Spinal cord (tissue), 9 donors: ENCODE measurements at regions not wholly inside any gene's neighbourhood (a gene's known extent, or its start where the extent isn't known, plus 50 kb on each side); places are given as distances from the start of the nearest gene placed in this dataset.

ENCODE experiments used
- DNase-seq, 6 donors: peaks; one replicate each; pipeline versions ENCODE4 v3.0.0 to v3.0.0-alpha.2; 2013 to 2015; ENCODE audit warnings: low spot score in 6 of 6, low read depth in 4 of 6
- H3K27ac ChIP-seq: one replicate; pipeline ENCODE4 v1.5.1; 2013; ENCODE audit warnings: low read depth, low read length, control low read depth
- H3K27me3 ChIP-seq: one replicate; pipeline ENCODE4 v1.6.1; 2013; ENCODE audit warnings: low read length; ENCODE audit not compliant: control insufficient read depth, insufficient read depth
- H3K36me3 ChIP-seq: one replicate; pipeline ENCODE4 v1.6.1; 2013; ENCODE audit warnings: low read length; ENCODE audit not compliant: control insufficient read depth, insufficient read depth
- H3K4me1 ChIP-seq: one replicate; pipeline ENCODE4 v1.6.1; 2013; ENCODE audit warnings: low read length; ENCODE audit not compliant: control insufficient read depth, insufficient read depth
- H3K4me3 ChIP-seq: one replicate; pipeline ENCODE4 v1.5.1; 2013; ENCODE audit warnings: low read depth, low read length, control low read depth
- H3K9me3 ChIP-seq: one replicate; pipeline ENCODE4 v1.6.1; 2013; ENCODE audit warnings: low read length; ENCODE audit not compliant: control insufficient read depth, insufficient read depth
- WGBS: methylation state at CpG from one replicate; pipeline ENCODE4 v1.1.5; 2013; ENCODE audit warnings: missing lambda C conversion rate; ENCODE audit not compliant: insufficient coverage; 5-methylcytosine and 5-hydroxymethylcytosine counted together
- donor health status: healthy.

- DNase-seq = no peak
- Histone ChIP-seq H3K36me3 (no peaks in the 10 kb centered on the region), H3K27me3 (no peaks in the 10 kb centered on the region), H3K9me3 (no peaks in the 10 kb centered on the region), H3K27ac (no peak overlapping the region), H3K4me1 (peaks cover 12% of the 10 kb centered on the region), H3K4me3 (no peak overlapping the region)
- WGBS = 89% methylated on average over 2 of the region's 2 CpGs
Observed at GRCh38 chr7:106420210-106420609, 135.4 kb upstream of the NAMPT start.

GRCh38 chr7:106419455-106420182 lies 134.8 kb upstream of the NAMPT start:
- H3K9me3 ChIP-seq = no peaks in the 10 kb centered on the region
- no peaks in the 10 kb centered on the region for H3K36me3 ChIP-seq
- H3K4me3 ChIP-seq = no peak overlapping the region
- H3K4me1 ChIP-seq = peaks cover 12% of the 10 kb centered on the region
- H3K27me3 ChIP-seq = no peaks in the 10 kb centered on the region
- H3K27ac ChIP-seq = no peak overlapping the region
- DNase-seq = no peak
- WGBS = 83% methylated on average over 9 of the region's 9 CpGs

- WGBS = no CpG with 5 or more reads among the region's 2 CpGs
- H3K4me1 ChIP-seq = peaks cover 12% of the 10 kb centered on the region
Observed at GRCh38 chr7:106418526-106418925, 133.7 kb upstream of the NAMPT start.

GRCh38 chr7:106418094-106418493 lies 133.3 kb upstream of the NAMPT start:
- Histone ChIP-seq H3K4me3 (no peak overlapping the region), H3K4me1 (peaks cover 12% of the 10 kb centered on the region), H3K27ac (no peak overlapping the region), H3K9me3 (no peaks in the 10 kb centered on the region), H3K27me3 (no peaks in the 10 kb centered on the region), H3K36me3 (no peaks in the 10 kb centered on the region)
- DNase-seq = no peak
- 100% methylated on average over 1 of the region's 1 CpG for WGBS

More at GRCh38 chr7:106418526-106418925, 133.7 kb upstream of the NAMPT start:
- DNase-seq = no peak
- Histone ChIP-seq H3K27ac (no peak overlapping the region), H3K36me3 (no peaks in the 10 kb centered on the region), H3K4me3 (no peak overlapping the region), H3K9me3 (no peaks in the 10 kb centered on the region), H3K27me3 (no peaks in the 10 kb centered on the region)

GRCh38 chr7:106417273-106417902 lies 132.6 kb upstream of the NAMPT start:
- no peak for DNase-seq
- Histone ChIP-seq H3K4me1 (peaks cover 12% of the 10 kb centered on the region), H3K4me3 (no peak overlapping the region), H3K36me3 (no peaks in the 10 kb centered on the region), H3K9me3 (no peaks in the 10 kb centered on the region), H3K27ac (no peak overlapping the region), H3K27me3 (no peaks in the 10 kb centered on the region)
- WGBS = 100% methylated on average over 1 of the region's 6 CpGs

GRCh38 chr7:106416430-106416829 lies 131.6 kb upstream of the NAMPT start:
- Histone ChIP-seq H3K9me3 (no peaks in the 10 kb centered on the region), H3K27me3 (no peaks in the 10 kb centered on the region), H3K36me3 (no peaks in the 10 kb centered on the region), H3K27ac (no peak overlapping the region), H3K4me3 (no peak overlapping the region), H3K4me1 (peaks cover 7% of the 10 kb centered on the region)
- no peak for DNase-seq

GRCh38 chr7:106415433-106415832 lies 130.7 kb upstream of the NAMPT start:
- Histone ChIP-seq H3K9me3 (no peaks in the 10 kb centered on the region), H3K27ac (no peak overlapping the region)

GRCh38 chr7:106413446-106413845 lies 128.7 kb upstream of the NAMPT start:
- no peaks in the 10 kb centered on the region for H3K36me3 ChIP-seq
- 80% methylated on average over 1 of the region's 2 CpGs for WGBS
- H3K4me1 ChIP-seq = no peaks in the 10 kb centered on the region
- H3K27me3 ChIP-seq = no peaks in the 10 kb centered on the region
- no peak overlapping the region for H3K4me3 ChIP-seq
- H3K27ac ChIP-seq = no peak overlapping the region
- no peaks in the 10 kb centered on the region for H3K9me3 ChIP-seq
- peak in 2 of 6 donors; percentile 8 to 51 for DNase-seq

More at GRCh38 chr7:106415433-106415832, 130.7 kb upstream of the NAMPT start:
- H3K4me3 ChIP-seq = no peak overlapping the region
- H3K36me3 ChIP-seq = no peaks in the 10 kb centered on the region
- no peaks in the 10 kb centered on the region for H3K4me1 ChIP-seq
- no peaks in the 10 kb centered on the region for H3K27me3 ChIP-seq
- no peak for DNase-seq

- no peak overlapping the region for H3K27ac ChIP-seq
- no peaks in the 10 kb centered on the region for H3K4me1 ChIP-seq
- no peaks in the 10 kb centered on the region for H3K27me3 ChIP-seq
- DNase-seq = no peak
- H3K9me3 ChIP-seq = no peaks in the 10 kb centered on the region
- no peak overlapping the region for H3K4me3 ChIP-seq
- H3K36me3 ChIP-seq = no peaks in the 10 kb centered on the region
- no CpG with 5 or more reads among the region's 1 CpG for WGBS
Observed at GRCh38 chr7:106405697-106406141, 120.9 kb upstream of the NAMPT start.

- no peak overlapping the region for H3K27ac ChIP-seq
- H3K9me3 ChIP-seq = no peaks in the 10 kb centered on the region
- H3K4me3 ChIP-seq = no peak overlapping the region
- WGBS = no CpG with 5 or more reads among the region's 1 CpG
- no peak for DNase-seq
- H3K4me1 ChIP-seq = no peaks in the 10 kb centered on the region
- H3K36me3 ChIP-seq = no peaks in the 10 kb centered on the region
- H3K27me3 ChIP-seq = no peaks in the 10 kb centered on the region
Observed at GRCh38 chr7:106402898-106403297, 118.1 kb upstream of the NAMPT start.
